Hepatocyte (in vitro differentiated cells): ENCODE measurements at regions not wholly inside any gene's neighbourhood (a gene's known extent, or its start where the extent isn't known, plus 50 kb on each side); places are given as distances from the start of the nearest gene placed in this dataset.

Source experiments
- DNase-seq: peaks from one replicate; pipeline ENCODE4 v3.0.0-alpha.2; 2016; ENCODE audit warnings: low spot score
- H2AFZ ChIP-seq: fragments of 200-600 bp; sonication (generic); 2 replicates; pipeline ENCODE4 v1.6.0; 2016; ENCODE audit warnings: antibody characterized with exemption, mild to moderate bottlenecking
- H3K27ac ChIP-seq: fragments of 200-600 bp; sonication (generic); 2 replicates; pipeline ENCODE4 v1.5.1; 2016; ENCODE audit warnings: mild to moderate bottlenecking
- H3K27me3 ChIP-seq: fragments of 200-600 bp; sonication (generic); 2 replicates; pipeline ENCODE4 v1.6.1; 2016
- H3K36me3 ChIP-seq: fragments of 200-600 bp; sonication (generic); replicated peaks from 2 replicates; pipeline ENCODE4 v1.5.1; 2016; ENCODE audit warnings: low read depth; ENCODE audit not compliant: insufficient read depth
- H3K4me1 ChIP-seq: fragments of 200-600 bp; sonication (generic); 2 replicates; pipeline ENCODE4 v1.5.1; 2016; ENCODE audit warnings: mild to moderate bottlenecking, moderate library complexity; ENCODE audit not compliant: insufficient read depth
- H3K4me2 ChIP-seq: fragments of 200-600 bp; sonication (generic); 2 replicates; pipeline ENCODE4 v1.6.0; 2016
- H3K4me3 ChIP-seq: fragments of 200-600 bp; sonication (generic); 2 replicates; pipeline ENCODE4 v1.5.1; 2016; ENCODE audit warnings: mild to moderate bottlenecking
- H3K79me2 ChIP-seq: fragments of 200-600 bp; sonication (generic); 2 replicates; pipeline ENCODE4 v1.6.0; 2017; ENCODE audit warnings: mild to moderate bottlenecking
- H3K9me2 ChIP-seq: fragments of 200-600 bp; sonication (generic); replicated peaks from 2 replicates; pipeline ENCODE4 v1.6.0; 2017; ENCODE audit warnings: mild to moderate bottlenecking; ENCODE audit not compliant: insufficient read depth
- H3K9me3 ChIP-seq: fragments of 200-600 bp; sonication (generic); 2 replicates; pipeline ENCODE4 v1.5.1; 2016; ENCODE audit warnings: low read depth, mild to moderate bottlenecking
- H4K20me1 ChIP-seq: fragments of 200-600 bp; sonication (generic); 2 replicates; pipeline ENCODE4 v1.6.0; 2016; ENCODE audit warnings: mild to moderate bottlenecking; ENCODE audit not compliant: insufficient read depth, poor library complexity, severe bottlenecking
- EZH2 ChIP-seq: fragments of 200-600 bp; sonication (generic); IDR thresholded peaks from 2 replicates; pipeline ENCODE4 v1.6.1; 2016; ENCODE audit warnings: antibody characterized with exemption, mild to moderate bottlenecking, borderline replicate concordance
- EZH2phosphoT487 ChIP-seq: fragments of 200-600 bp; sonication (generic); IDR thresholded peaks from one replicate; pipeline ENCODE4 v1.6.1; 2018; ENCODE audit warnings: antibody characterized with exemption, mild to moderate bottlenecking, low read depth, moderate library complexity; ENCODE audit not compliant: unreplicated experiment, severe bottlenecking
- WGBS: methylation state at CpG from one replicate; pipeline ENCODE4 v1.1.6; 2016; ENCODE audit warnings: low lambda C conversion rate; ENCODE audit errors: missing lambda C conversion rate; 5-methylcytosine and 5-hydroxymethylcytosine counted together
- TF ChIP-seq, protein P1 (sequence below): fragments of 200-600 bp; sonication (generic); IDR thresholded peaks from 2 replicates; pipeline ENCODE4 v1.5.1; 2016; ENCODE audit warnings: antibody characterized with exemption, mild to moderate bottlenecking; ENCODE audit not compliant: poor library complexity

DNA sequence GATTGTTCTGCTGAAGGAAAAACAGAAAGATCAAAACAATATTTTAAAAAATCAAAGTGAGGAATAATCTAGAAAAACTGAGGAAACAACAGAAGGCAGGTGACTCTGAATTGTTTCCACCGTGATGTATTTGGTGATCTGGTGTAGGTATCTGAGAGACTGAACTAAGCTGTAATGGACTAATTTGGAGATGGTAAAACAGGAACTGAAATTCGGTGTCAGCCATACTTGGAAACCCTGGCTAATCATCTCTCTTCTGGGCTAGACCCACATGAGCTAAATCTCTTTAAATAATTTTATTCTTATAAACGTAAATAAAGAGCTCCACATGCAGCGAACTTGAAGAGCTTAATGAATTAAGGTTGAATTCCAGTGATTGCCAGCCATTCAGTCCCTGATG is 1226.1 kb downstream of the NCAM2 start:
- no peak overlapping the region for H2AFZ ChIP-seq
- H3K27ac ChIP-seq: no peak overlapping the region
- no peaks in the 10 kb centered on the region for H3K4me1 ChIP-seq
- H3K79me2 ChIP-seq: no peaks in the 10 kb centered on the region
- 97% methylated on average over 4 of the region's 4 CpGs for WGBS
- no peaks in the 10 kb centered on the region for H3K36me3 ChIP-seq
- H3K9me3 ChIP-seq: no peaks in the 10 kb centered on the region
- no peak overlapping the region for H3K4me2 ChIP-seq
- H4K20me1 ChIP-seq: no peaks in the 10 kb centered on the region
- no peak for DNase-seq
- TF ChIP-seq, protein P1, sequence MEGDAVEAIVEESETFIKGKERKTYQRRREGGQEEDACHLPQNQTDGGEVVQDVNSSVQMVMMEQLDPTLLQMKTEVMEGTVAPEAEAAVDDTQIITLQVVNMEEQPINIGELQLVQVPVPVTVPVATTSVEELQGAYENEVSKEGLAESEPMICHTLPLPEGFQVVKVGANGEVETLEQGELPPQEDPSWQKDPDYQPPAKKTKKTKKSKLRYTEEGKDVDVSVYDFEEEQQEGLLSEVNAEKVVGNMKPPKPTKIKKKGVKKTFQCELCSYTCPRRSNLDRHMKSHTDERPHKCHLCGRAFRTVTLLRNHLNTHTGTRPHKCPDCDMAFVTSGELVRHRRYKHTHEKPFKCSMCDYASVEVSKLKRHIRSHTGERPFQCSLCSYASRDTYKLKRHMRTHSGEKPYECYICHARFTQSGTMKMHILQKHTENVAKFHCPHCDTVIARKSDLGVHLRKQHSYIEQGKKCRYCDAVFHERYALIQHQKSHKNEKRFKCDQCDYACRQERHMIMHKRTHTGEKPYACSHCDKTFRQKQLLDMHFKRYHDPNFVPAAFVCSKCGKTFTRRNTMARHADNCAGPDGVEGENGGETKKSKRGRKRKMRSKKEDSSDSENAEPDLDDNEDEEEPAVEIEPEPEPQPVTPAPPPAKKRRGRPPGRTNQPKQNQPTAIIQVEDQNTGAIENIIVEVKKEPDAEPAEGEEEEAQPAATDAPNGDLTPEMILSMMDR: no peak
- TF ChIP-seq EZH2: no peak
- no peak for TF ChIP-seq EZH2phosphoT487
- H3K27me3 ChIP-seq: no peaks in the 10 kb centered on the region
- no peak overlapping the region for H3K4me3 ChIP-seq
- H3K9me2 ChIP-seq: no peaks in the 10 kb centered on the region

DNA sequence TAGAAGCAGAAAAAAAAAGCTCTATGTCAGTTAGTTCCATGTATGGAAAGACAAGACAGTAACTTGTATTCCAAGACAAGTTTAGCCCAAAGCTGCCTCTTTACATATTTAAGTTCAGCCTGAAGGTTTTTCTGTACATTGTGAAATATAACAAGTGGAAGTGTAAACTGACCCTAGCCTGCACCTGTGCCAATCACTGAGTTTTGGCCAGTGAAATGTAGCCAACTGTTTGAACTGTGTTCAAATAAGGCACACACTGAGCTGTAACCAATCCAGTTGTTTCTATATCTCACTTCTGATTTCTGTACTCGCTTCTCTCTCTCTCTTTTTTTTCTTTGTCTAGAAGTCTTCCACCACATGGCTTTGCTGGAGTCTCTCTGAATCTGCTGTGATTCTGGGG is 1227.1 kb downstream of the NCAM2 start:
- no peak overlapping the region for H3K4me3 ChIP-seq
- no peak overlapping the region for H3K4me2 ChIP-seq
- H3K27ac ChIP-seq: no peak overlapping the region
- WGBS: 79% methylated on average over 1 of the region's 1 CpG
- H3K27me3 ChIP-seq: no peaks in the 10 kb centered on the region
- TF ChIP-seq EZH2phosphoT487 (no peak), EZH2 (no peak)
- TF ChIP-seq, protein P1: no peak
- no peaks in the 10 kb centered on the region for H3K9me2 ChIP-seq
- no peaks in the 10 kb centered on the region for H4K20me1 ChIP-seq
- H2AFZ ChIP-seq: no peak overlapping the region
- H3K9me3 ChIP-seq: no peaks in the 10 kb centered on the region
- H3K4me1 ChIP-seq: no peaks in the 10 kb centered on the region
- H3K79me2 ChIP-seq: no peaks in the 10 kb centered on the region
- DNase-seq: no peak
- no peaks in the 10 kb centered on the region for H3K36me3 ChIP-seq

DNA sequence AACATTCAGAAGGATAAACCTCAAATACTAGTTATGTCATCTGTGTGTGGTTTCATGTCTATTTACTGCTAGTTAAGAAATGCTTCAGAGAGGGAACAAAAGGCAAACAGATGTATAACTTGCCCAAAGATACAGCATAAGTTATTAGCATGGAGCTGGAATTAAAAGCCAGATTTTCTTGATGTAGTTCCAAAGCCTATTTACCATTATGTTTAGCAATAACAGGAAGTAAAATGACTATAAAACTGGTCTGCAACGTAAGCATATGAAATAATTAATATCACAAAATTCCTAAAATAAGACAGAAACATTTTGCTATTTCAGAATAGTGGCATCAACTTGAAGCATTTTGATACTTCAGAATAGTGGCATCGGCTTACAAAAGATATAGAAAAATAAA is 1232.8 kb downstream of the NCAM2 start:
- Histone ChIP-seq H4K20me1 (no peaks in the 10 kb centered on the region), H3K9me3 (no peaks in the 10 kb centered on the region), H3K4me2 (no peak overlapping the region), H3K27ac (no peak overlapping the region), H3K4me1 (no peaks in the 10 kb centered on the region), H2AFZ (no peak overlapping the region), H3K9me2 (no peaks in the 10 kb centered on the region), H3K79me2 (no peaks in the 10 kb centered on the region), H3K27me3 (no peaks in the 10 kb centered on the region), H3K4me3 (no peak overlapping the region), H3K36me3 (no peaks in the 10 kb centered on the region)
- TF ChIP-seq, protein P1: no peak
- no peak for TF ChIP-seq EZH2phosphoT487
- no peak for TF ChIP-seq EZH2
- DNase-seq: no peak
- 92% methylated on average over 2 of the region's 2 CpGs for WGBS

DNA sequence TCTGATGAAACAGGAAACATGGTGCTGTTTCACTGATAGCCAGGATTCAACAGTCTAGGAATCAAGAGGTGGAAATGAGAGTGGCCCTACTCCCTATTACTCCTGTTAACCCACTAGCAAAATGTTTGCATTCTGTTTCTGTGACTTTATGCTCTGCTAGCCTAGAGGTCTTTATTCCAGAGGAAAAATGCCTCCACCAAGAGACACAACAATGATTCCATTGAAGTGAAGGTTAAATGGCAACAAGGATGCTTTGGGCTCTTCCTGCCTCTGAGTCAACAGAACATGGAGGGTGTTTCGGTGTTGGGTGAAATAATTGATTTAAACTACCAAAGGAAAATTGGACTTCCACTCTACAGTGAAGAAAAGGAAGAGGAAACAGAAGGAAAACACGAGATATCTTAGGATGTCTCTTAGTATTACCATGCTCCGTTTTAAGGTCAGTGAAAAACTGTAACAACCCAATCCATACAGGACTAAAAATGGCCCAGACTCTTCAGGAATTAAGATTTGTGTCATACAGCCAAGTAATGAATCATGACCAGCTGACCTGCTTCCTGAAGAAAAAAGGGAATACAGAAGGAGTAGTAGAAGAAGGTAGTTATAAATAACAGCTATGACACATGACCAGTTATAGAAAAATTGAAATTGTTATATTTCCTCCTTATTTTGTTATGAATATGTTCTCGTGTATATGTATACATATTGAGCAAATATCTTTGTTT is 1237.8 kb downstream of the NCAM2 start:
- H3K4me2 ChIP-seq: no peak overlapping the region
- H3K4me3 ChIP-seq: no peak overlapping the region
- H3K27me3 ChIP-seq: no peaks in the 10 kb centered on the region
- no peak overlapping the region for H3K27ac ChIP-seq
- WGBS: 89% methylated on average over 4 of the region's 4 CpGs
- no peak overlapping the region for H2AFZ ChIP-seq
- no peaks in the 10 kb centered on the region for H3K9me2 ChIP-seq
- no peaks in the 10 kb centered on the region for H3K9me3 ChIP-seq
- H3K79me2 ChIP-seq: no peaks in the 10 kb centered on the region
- H3K36me3 ChIP-seq: no peaks in the 10 kb centered on the region
- no peaks in the 10 kb centered on the region for H4K20me1 ChIP-seq
- TF ChIP-seq, protein P1: no peak
- TF ChIP-seq EZH2 (no peak), EZH2phosphoT487 (no peak)
- H3K4me1 ChIP-seq: no peaks in the 10 kb centered on the region
- no peak for DNase-seq
